HepG2 (cell line): ENCODE measurements at regions not wholly inside any gene's neighbourhood (a gene's known extent, or its start where the extent isn't known, plus 50 kb on each side); places are given as distances from the start of the nearest gene placed in this dataset.

Source experiments
- ATAC-seq: fragments of 200-7000 bp; cut with Tn5 transposase; 3 replicates; pipeline ENCODE4 v1.9.1; 2020; ENCODE audit warnings: mild to moderate bottlenecking, moderate library complexity
- BruUV-seq: library from RNA; stranded (reverse); fragments of 400-500 nt; replicated peaks from 2 replicates; lab custom pipeline; 2021; lab: Mats Ljungman, UMichigan
- CTCF ChIA-PET: fragments of 300-600 bp; formaldehyde crosslinking; extraction: SDS; loops from one replicate; lab custom pipeline; 2021; ENCODE audit warnings: low total read pairs, inconsistent platforms, low intra/inter-chr PET ratio; lab: Yijun Ruan, JAX
- POLR2A ChIA-PET: fragments of 350-600 bp; sonication (Branson Sonifier 250); formaldehyde crosslinking; loops from one replicate; lab custom pipeline; 2020; ENCODE audit warnings: antibody characterized with exemption, inconsistent platforms; lab: Yijun Ruan, JAX
- DNase-seq: peaks from one replicate; pipeline ENCODE4 v3.0.0-alpha.2; 2015; ENCODE audit warnings: low spot score
- FAIRE-seq: peaks from 3 replicates; lab custom pipeline; 2011; peaks lifted over from hg19 to GRCh38; lab: Jason Lieb, UNC
- H2AFZ ChIP-seq: one replicate; pipeline ENCODE4 v1.6.1; 2011; ENCODE audit warnings: low read length, inconsistent platforms
- H3K27ac ChIP-seq: fragments of 300-600 bp; 3 replicates; pipeline ENCODE4 v1.8.0; 2011; ENCODE audit warnings: mixed run types, mild to moderate bottlenecking, mixed read lengths, low read length, inconsistent platforms; ENCODE audit not compliant: insufficient read depth; ENCODE audit errors: extremely low read length
- H3K27me3 ChIP-seq, 2 experiments: fragments of 200-600 bp in 1 of 2; 2 replicates in 1 of 2; 3 replicates in 1 of 2; pipeline versions ENCODE4 v1.6.0 to v1.8.0; 2011; ENCODE audit warnings: low read length in 2 of 2, mild to moderate bottlenecking in 2 of 2, moderate library complexity in 2 of 2, inconsistent platforms in 1 of 2; ENCODE audit not compliant: insufficient read depth in 2 of 2, control insufficient read depth in 1 of 2
- H3K36me3 ChIP-seq, 2 experiments: fragments of 200-600 bp in 1 of 2; replicated peaks in 1 of 2; 2 replicates in 1 of 2; 3 replicates in 1 of 2; pipeline versions ENCODE4 v1.5.1 to v1.8.0; 2011; ENCODE audit warnings: low read length in 2 of 2, inconsistent platforms in 1 of 2; ENCODE audit not compliant: insufficient read depth in 2 of 2, control insufficient read depth in 1 of 2
- H3K4me1 ChIP-seq: 2 replicates; pipeline ENCODE4 v1.5.1; 2012; ENCODE audit warnings: low read length, inconsistent platforms; ENCODE audit not compliant: insufficient read depth
- H3K4me2 ChIP-seq: 2 replicates; pipeline ENCODE4 v1.6.0; 2011; ENCODE audit warnings: low read depth, low read length, inconsistent platforms
- H3K4me3 ChIP-seq, 3 experiments: fragments of 200-600 bp in 1 of 3; sonication (generic), shearing (Covaris generic) in 1 of 3; replicated peaks in 1 of 3; 2 replicates each; pipeline ENCODE4 v1.5.1; 2011 to 2016; ENCODE audit warnings: low read length in 3 of 3, inconsistent platforms in 2 of 3, low read depth in 2 of 3, mild to moderate bottlenecking in 2 of 3, control low read depth in 1 of 3, mixed read lengths in 1 of 3; ENCODE audit not compliant: insufficient read depth in 1 of 3
- H3K79me2 ChIP-seq: one replicate; pipeline ENCODE4 v1.6.1; 2011; ENCODE audit warnings: low read length, inconsistent platforms; ENCODE audit not compliant: insufficient read depth
- H3K9ac ChIP-seq: 2 replicates; pipeline ENCODE4 v1.6.0; 2011; ENCODE audit warnings: mild to moderate bottlenecking, low read depth, low read length, inconsistent platforms; ENCODE audit not compliant: insufficient read depth
- H3K9me3 ChIP-seq: 2 replicates; pipeline ENCODE4 v1.5.1; 2012; ENCODE audit warnings: mild to moderate bottlenecking, low read length
- H4K20me1 ChIP-seq: 2 replicates; pipeline ENCODE4 v1.6.0; 2011; ENCODE audit warnings: inconsistent platforms, mild to moderate bottlenecking, low read length, moderate library complexity; ENCODE audit not compliant: insufficient read depth
- BRD4 ChIP-seq: sonication (generic); formaldehyde crosslinking; IDR thresholded peaks from 2 replicates; pipeline ENCODE4 v1.4.0; 2020; ENCODE audit warnings: missing genetic modification reagents
- FOXK1 ChIP-seq: sonication (generic); formaldehyde crosslinking; IDR thresholded peaks from 2 replicates; pipeline ENCODE4 v1.4.0; 2020; ENCODE audit warnings: low read depth, missing genetic modification reagents, borderline replicate concordance
- FOXK2 ChIP-seq: fragments of 450-650 bp; IDR thresholded peaks from 2 replicates; pipeline ENCODE4 v1.6.1; 2016
- MEIS2 ChIP-seq: sonication (generic); formaldehyde crosslinking; IDR thresholded peaks from 2 replicates; pipeline ENCODE4 v1.9.0; 2021; ENCODE audit warnings: mild to moderate bottlenecking, missing genetic modification reagents
- REPIN1 ChIP-seq: sonication (generic); formaldehyde crosslinking; IDR thresholded peaks from 2 replicates; pipeline ENCODE4 v1.8.0; 2022; ENCODE audit warnings: missing genetic modification reagents, low read depth, mild to moderate bottlenecking, borderline replicate concordance
- YEATS4 ChIP-seq: sonication (generic); formaldehyde crosslinking; IDR thresholded peaks from 2 replicates; pipeline ENCODE4 v1.4.0; 2020; ENCODE audit warnings: missing genetic modification reagents, borderline replicate concordance
- ZNF235 ChIP-seq: sonication (generic); formaldehyde crosslinking; IDR thresholded peaks from 2 replicates; pipeline ENCODE4 v1.8.1; 2023; ENCODE audit warnings: mild to moderate bottlenecking, missing genetic modification reagents, borderline replicate concordance
- WGBS: methylation state at CpG from one replicate; pipeline ENCODE4 v1.1.6; 2017; ENCODE audit warnings: low lambda C conversion rate; 5-methylcytosine and 5-hydroxymethylcytosine counted together
- in situ Hi-C: cut with HindIII; loops from 2 replicates; pipeline ENCODE4 v1.10.0; 2017; ENCODE audit warnings: low pct_unique_long_range_greater_than_20kb; ENCODE audit not compliant: extremely low pct_ligation_motif_present
- intact Hi-C: fragments of 100-400 bp; cut with micrococcal nuclease; formaldehyde crosslinking; loops from one replicate; pipeline ENCODE4 v1.10.0; 2022; ENCODE audit not compliant: unreplicated experiment

GRCh38 chr6:97849390-97849789, 566.4 kb upstream of the MMS22L start (continued):
- TF ChIP-seq FOXK1 (CRISPR knock-in tag) (no peak), BRD4 (CRISPR knock-in tag) (no peak), FOXK2 (no peak)

DNA sequence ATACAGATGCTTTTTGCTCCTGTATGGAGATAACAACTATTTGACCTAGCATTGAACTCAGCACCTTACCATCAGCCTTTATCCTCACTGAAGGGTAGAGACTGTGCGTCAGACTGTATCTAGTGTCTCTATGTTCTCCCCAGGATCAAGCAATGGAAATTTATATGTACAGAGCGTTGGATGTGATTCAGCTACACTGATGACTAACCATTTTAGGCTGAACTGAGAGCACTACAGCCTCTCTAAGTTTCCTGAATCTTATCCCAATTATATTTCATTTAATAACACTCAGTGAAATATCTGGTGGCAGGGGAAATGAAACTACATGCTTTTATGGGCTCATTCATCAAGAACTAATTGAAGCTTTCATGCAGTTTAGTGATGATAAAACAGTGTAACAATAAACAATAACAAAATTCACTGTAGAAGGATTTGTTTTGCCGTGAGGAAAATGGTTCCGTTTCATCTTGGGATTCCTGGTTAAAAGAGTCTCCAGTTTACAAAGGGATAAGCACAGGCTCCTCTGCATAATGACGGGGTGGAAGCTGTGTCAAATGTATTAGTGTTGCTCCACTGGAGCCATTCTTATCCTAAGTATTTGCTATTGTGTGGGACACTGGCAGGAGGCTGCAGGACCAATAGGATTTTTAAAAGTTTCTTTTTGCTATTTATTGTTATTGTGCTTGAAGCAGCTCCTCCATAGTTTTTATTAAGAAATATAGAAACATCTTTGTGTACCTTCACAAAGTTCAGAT, 567.6 kb upstream of the MMS22L start:
- CTCF ChIA-PET = no interaction called here
- TF ChIP-seq REPIN1 (CRISPR knock-in tag) (no peak), MEIS2 (CRISPR knock-in tag) (no peak)
- ATAC-seq = no peak

DNA sequence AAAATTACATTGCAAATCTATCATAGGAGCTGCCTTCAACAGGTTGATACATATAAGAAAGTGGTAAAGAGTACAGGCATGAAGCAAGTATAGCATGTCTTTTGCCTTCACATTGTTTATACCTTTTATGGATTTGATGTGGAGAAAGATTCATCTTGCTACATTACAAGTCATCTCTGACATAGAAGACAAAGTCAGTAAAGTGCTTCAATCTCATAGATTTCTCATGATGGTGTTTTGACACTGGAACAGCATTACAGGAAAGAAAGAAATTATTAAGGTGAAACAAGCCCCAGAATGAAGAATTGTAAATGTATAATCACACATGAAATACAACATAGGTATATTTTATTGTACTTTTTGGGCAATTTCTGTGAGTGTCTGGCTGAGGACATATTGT, 580.7 kb upstream of the MMS22L start:
- TF ChIP-seq YEATS4 = no peak
- TF ChIP-seq ZNF235 (CRISPR knock-in tag) = no peak
- TF ChIP-seq, all 625 proteins: peak for 0
- Histone ChIP-seq H4K20me1 (no peaks in the 10 kb centered on the region), H3K36me3 (no peaks in the 10 kb centered on the region), H3K4me3 (no peak overlapping the region), H3K27me3 (no peaks in the 10 kb centered on the region), H3K9me3 (no peaks in the 10 kb centered on the region), H2AFZ (no peak overlapping the region), H3K9ac (no peak overlapping the region), H3K79me2 (no peaks in the 10 kb centered on the region), H3K4me1 (no peaks in the 10 kb centered on the region), H3K4me2 (no peak overlapping the region), H3K27ac (no peak overlapping the region)
- CTCF ChIA-PET = no interaction called here
- FAIRE-seq (no peak), DNase-seq (no peak), ATAC-seq (no peak)
- no TSS peak for BruUV-seq
- POLR2A ChIA-PET = no interaction called here
- in situ Hi-C loops = no loop called here
- intact Hi-C loops = no loop called here

More for the DNA sequence above, 567.6 kb upstream of the MMS22L start:
- in situ Hi-C loops = no loop called here
- H3K4me1 ChIP-seq = no peaks in the 10 kb centered on the region
- no peaks in the 10 kb centered on the region for H4K20me1 ChIP-seq
- no peak overlapping the region for H3K4me3 ChIP-seq
- H3K27me3 ChIP-seq = no peaks in the 10 kb centered on the region
- intact Hi-C loops = no loop called here
- no peaks in the 10 kb centered on the region for H3K9me3 ChIP-seq
- BruUV-seq = no TSS peak
- no peaks in the 10 kb centered on the region for H3K79me2 ChIP-seq
- H3K4me2 ChIP-seq = no peak overlapping the region
- H3K36me3 ChIP-seq = no peaks in the 10 kb centered on the region
- no peak for DNase-seq
- WGBS = 0% methylated on average over 5 of the region's 5 CpGs
- H2AFZ ChIP-seq = no peak overlapping the region
- H3K27ac ChIP-seq = no peak overlapping the region
- no peak overlapping the region for H3K9ac ChIP-seq
- no peak for FAIRE-seq
- POLR2A ChIA-PET = no interaction called here
